WTC11 (cell line): ENCODE measurements at regions not wholly inside any gene's neighbourhood (a gene's known extent, or its start where the extent isn't known, plus 50 kb on each side); places are given as distances from the start of the nearest gene placed in this dataset.

Experiments
- ATAC-seq: fragments of 200-7000 bp; cut with Tn5 transposase; 2 replicates; pipeline ENCODE4 v1.10.0; 2021; ENCODE audit warnings: mild to moderate bottlenecking, moderate library complexity
- CTCF ChIA-PET: fragments of 300-600 bp; sonication (Branson Sonifier 250); formaldehyde crosslinking; loops from one replicate; lab custom pipeline; 2021; ENCODE audit warnings: antibody characterized with exemption; lab: Charles Lee
- POLR2A ChIA-PET: fragments of 350-600 bp; sonication (Branson Sonifier 250); formaldehyde crosslinking; loops from one replicate; lab custom pipeline; 2021; ENCODE audit warnings: antibody characterized with exemption; lab: Charles Lee
- DNase-seq: peaks from one replicate; pipeline ENCODE4 v3.0.0; 2021; ENCODE audit warnings: low spot score
- H3K27ac Mint-ChIP-seq: 2 replicates; pipeline ENCODE4 v1.8.0; 2021; ENCODE audit warnings: mixed read lengths
- H3K27me3 Mint-ChIP-seq: 2 replicates; pipeline ENCODE4 v1.8.0; 2021; ENCODE audit warnings: low read depth, mild to moderate bottlenecking, moderate library complexity, mixed read lengths
- H3K36me3 Mint-ChIP-seq: 2 replicates; pipeline ENCODE4 v1.8.0; 2021; ENCODE audit warnings: mixed read lengths
- H3K4me1 Mint-ChIP-seq: 2 replicates; pipeline ENCODE4 v1.8.0; 2022; ENCODE audit warnings: mixed read lengths
- H3K4me3 Mint-ChIP-seq: 2 replicates; pipeline ENCODE4 v1.8.0; 2021; ENCODE audit warnings: mild to moderate bottlenecking, moderate library complexity, mixed read lengths
- H3K9me3 Mint-ChIP-seq: 2 replicates; pipeline ENCODE4 v1.8.0; 2021; ENCODE audit warnings: mixed read lengths
- CTCF ChIP-seq: fragments of 200-600 bp; IDR thresholded peaks from 2 replicates; pipeline ENCODE4 v1.8.0; 2022; ENCODE audit warnings: antibody characterized with exemption
- FOXJ3 ChIP-seq: sonication (generic); formaldehyde crosslinking; IDR thresholded peaks from 2 replicates; pipeline ENCODE4 v1.9.0; 2021; ENCODE audit warnings: missing genetic modification reagents, mild to moderate bottlenecking, borderline replicate concordance
- GABPB1 ChIP-seq: sonication (generic); formaldehyde crosslinking; IDR thresholded peaks from 2 replicates; pipeline ENCODE4 v1.8.1; 2023; ENCODE audit warnings: mild to moderate bottlenecking, missing genetic modification reagents
- GRHL2 ChIP-seq: fragments of 250-450 bp; sonication (Bioruptor Pico); IDR thresholded peaks from 2 replicates; pipeline ENCODE4 v1.8.0; 2022; ENCODE audit warnings: mild to moderate bottlenecking, moderate library complexity; ENCODE audit not compliant: insufficient replicate concordance, severe bottlenecking
- GTF2I ChIP-seq: fragments of 250-450 bp; sonication (Bioruptor Pico); conservative IDR thresholded peaks from 2 replicates; pipeline ENCODE4 v1.4.0; 2021; ENCODE audit warnings: mild to moderate bottlenecking
- KAT7 ChIP-seq: sonication (generic); formaldehyde crosslinking; IDR thresholded peaks from 2 replicates; pipeline ENCODE4 v1.8.1; 2023; ENCODE audit warnings: missing genetic modification reagents, mild to moderate bottlenecking, borderline replicate concordance
- MYBL2 ChIP-seq: sonication (generic); formaldehyde crosslinking; IDR thresholded peaks from 2 replicates; pipeline ENCODE4 v1.8.1; 2023; ENCODE audit warnings: mild to moderate bottlenecking, moderate library complexity, missing genetic modification reagents
- OVOL2 ChIP-seq: fragments of 250-450 bp; sonication (Bioruptor Pico); IDR thresholded peaks from 2 replicates; pipeline ENCODE4 v1.9.0; 2021; ENCODE audit warnings: mild to moderate bottlenecking, borderline replicate concordance
- RORB ChIP-seq: fragments of 250-450 bp; sonication (Bioruptor Pico); IDR thresholded peaks from 2 replicates; pipeline ENCODE4 v1.9.0; 2021; ENCODE audit warnings: mild to moderate bottlenecking
- TEAD4 ChIP-seq: sonication (generic); formaldehyde crosslinking; IDR thresholded peaks from 2 replicates; pipeline ENCODE4 v1.8.0; 2022; ENCODE audit warnings: mild to moderate bottlenecking, missing genetic modification reagents
- TP53 ChIP-seq: sonication (generic); formaldehyde crosslinking; IDR thresholded peaks from 2 replicates; pipeline ENCODE4 v1.8.1; 2023; ENCODE audit warnings: mild to moderate bottlenecking, missing genetic modification reagents
- ZNF263 ChIP-seq: sonication (generic); formaldehyde crosslinking; IDR thresholded peaks from 2 replicates; pipeline ENCODE4 v1.8.1; 2022; ENCODE audit warnings: low read depth, mild to moderate bottlenecking, moderate library complexity, missing genetic modification reagents
- ZNF396 ChIP-seq: fragments of 250-450 bp; sonication (Bioruptor Pico); IDR thresholded peaks from 2 replicates; pipeline ENCODE4 v1.8.0; 2021; ENCODE audit warnings: mild to moderate bottlenecking, moderate library complexity, borderline replicate concordance
- TF ChIP-seq, protein P1 (sequence below): sonication (generic); formaldehyde crosslinking; IDR thresholded peaks from 2 replicates; pipeline ENCODE4 v1.8.0; 2022; ENCODE audit warnings: mild to moderate bottlenecking, missing genetic modification reagents
- TF ChIP-seq, protein P2 (sequence below): sonication (generic); formaldehyde crosslinking; conservative IDR thresholded peaks from 2 replicates; pipeline ENCODE4 v1.8.1; 2023; ENCODE audit warnings: mild to moderate bottlenecking, low read depth, missing genetic modification reagents, moderate library complexity

GRCh38 chr2:64249426-64249825 is 105.2 kb upstream of the PELI1 start:
- TF ChIP-seq, protein P1, sequence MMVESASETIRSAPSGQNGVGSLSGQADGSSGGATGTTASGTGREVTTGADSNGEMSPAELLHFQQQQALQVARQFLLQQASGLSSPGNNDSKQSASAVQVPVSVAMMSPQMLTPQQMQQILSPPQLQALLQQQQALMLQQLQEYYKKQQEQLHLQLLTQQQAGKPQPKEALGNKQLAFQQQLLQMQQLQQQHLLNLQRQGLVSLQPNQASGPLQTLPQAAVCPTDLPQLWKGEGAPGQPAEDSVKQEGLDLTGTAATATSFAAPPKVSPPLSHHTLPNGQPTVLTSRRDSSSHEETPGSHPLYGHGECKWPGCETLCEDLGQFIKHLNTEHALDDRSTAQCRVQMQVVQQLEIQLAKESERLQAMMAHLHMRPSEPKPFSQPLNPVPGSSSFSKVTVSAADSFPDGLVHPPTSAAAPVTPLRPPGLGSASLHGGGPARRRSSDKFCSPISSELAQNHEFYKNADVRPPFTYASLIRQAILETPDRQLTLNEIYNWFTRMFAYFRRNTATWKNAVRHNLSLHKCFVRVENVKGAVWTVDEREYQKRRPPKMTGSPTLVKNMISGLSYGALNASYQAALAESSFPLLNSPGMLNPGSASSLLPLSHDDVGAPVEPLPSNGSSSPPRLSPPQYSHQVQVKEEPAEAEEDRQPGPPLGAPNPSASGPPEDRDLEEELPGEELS (CRISPR knock-in tag): no peak
- no peak for TF ChIP-seq KAT7
- TF ChIP-seq ZNF263 (CRISPR knock-in tag): no peak
- no peak for TF ChIP-seq ZNF396 (CRISPR knock-in tag)
- TF ChIP-seq CTCF: no peak
- no peak for TF ChIP-seq OVOL2 (CRISPR knock-in tag)
- no peak for TF ChIP-seq TEAD4 (CRISPR knock-in tag)
- no peak for TF ChIP-seq GRHL2
- TF ChIP-seq RORB (CRISPR knock-in tag): no peak
- TF ChIP-seq FOXJ3: no peak
- TF ChIP-seq TP53 (CRISPR knock-in tag): no peak
- TF ChIP-seq GABPB1 (CRISPR knock-in tag): no peak
- TF ChIP-seq, protein P2, sequence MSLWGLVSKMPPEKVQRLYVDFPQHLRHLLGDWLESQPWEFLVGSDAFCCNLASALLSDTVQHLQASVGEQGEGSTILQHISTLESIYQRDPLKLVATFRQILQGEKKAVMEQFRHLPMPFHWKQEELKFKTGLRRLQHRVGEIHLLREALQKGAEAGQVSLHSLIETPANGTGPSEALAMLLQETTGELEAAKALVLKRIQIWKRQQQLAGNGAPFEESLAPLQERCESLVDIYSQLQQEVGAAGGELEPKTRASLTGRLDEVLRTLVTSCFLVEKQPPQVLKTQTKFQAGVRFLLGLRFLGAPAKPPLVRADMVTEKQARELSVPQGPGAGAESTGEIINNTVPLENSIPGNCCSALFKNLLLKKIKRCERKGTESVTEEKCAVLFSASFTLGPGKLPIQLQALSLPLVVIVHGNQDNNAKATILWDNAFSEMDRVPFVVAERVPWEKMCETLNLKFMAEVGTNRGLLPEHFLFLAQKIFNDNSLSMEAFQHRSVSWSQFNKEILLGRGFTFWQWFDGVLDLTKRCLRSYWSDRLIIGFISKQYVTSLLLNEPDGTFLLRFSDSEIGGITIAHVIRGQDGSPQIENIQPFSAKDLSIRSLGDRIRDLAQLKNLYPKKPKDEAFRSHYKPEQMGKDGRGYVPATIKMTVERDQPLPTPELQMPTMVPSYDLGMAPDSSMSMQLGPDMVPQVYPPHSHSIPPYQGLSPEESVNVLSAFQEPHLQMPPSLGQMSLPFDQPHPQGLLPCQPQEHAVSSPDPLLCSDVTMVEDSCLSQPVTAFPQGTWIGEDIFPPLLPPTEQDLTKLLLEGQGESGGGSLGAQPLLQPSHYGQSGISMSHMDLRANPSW (CRISPR knock-in tag): no peak
- TF ChIP-seq MYBL2 (CRISPR knock-in tag): no peak
- TF ChIP-seq GTF2I (CRISPR knock-in tag): no peak
- Mint-ChIP-seq H3K4me1 (peaks cover 75% of the 10 kb centered on the region), H3K36me3 (peaks cover 32% of the 10 kb centered on the region), H3K27me3 (no peaks in the 10 kb centered on the region), H3K27ac (peak overlapping the region; percentile 93; the same call in 1 of the 2 replicates), H3K4me3 (no peak overlapping the region), H3K9me3 (peaks cover 4% of the 10 kb centered on the region)
- ChIA-PET POLR2A (no interaction called here), CTCF (no interaction called here)
- ATAC-seq: no peak
- no peak for DNase-seq

DNA sequence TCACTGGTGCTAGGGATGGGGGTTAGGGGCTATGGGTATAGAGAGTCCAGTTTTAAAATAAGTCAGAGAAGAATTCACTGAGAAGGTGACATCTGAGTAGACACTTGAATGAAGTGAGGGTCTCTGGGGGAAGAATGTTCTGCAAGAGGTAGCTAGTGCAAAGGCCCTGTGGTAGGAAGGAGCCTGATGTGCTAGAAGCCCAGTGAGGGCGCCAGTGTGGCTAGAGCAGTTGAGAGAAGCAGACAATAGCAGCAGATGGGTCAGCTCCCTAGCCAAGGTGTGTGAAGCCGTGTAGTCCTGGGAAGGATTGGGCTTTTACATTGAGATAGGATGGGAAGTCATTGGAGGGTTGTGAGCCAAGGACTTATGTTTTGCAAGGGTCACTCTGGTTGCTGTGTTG is 105.8 kb upstream of the PELI1 start:
- CTCF ChIA-PET: interaction anchor here (0.6 to 2.4 kb wide), 4 partner anchors 22 to 200 kb away, joined by 3 to 10 read pairs (median 4); no protein-coding TSS in a partner anchor
- Mint-ChIP-seq H3K27ac (peak overlapping the region; percentile 93), H3K9me3 (peaks cover 4% of the 10 kb centered on the region), H3K4me1 (peaks cover 69% of the 10 kb centered on the region), H3K4me3 (no peak overlapping the region), H3K36me3 (peaks cover 34% of the 10 kb centered on the region), H3K27me3 (no peaks in the 10 kb centered on the region)
- no peak for DNase-seq
- no peak for ATAC-seq
- POLR2A ChIA-PET: interaction anchor here (1.0 to 1.3 kb wide), 2 partner anchors 19 to 23 kb away, joined by 3 to 4 read pairs; no protein-coding TSS in a partner anchor
- peak; percentile 78 for TF ChIP-seq GTF2I (CRISPR knock-in tag)
- TF ChIP-seq, protein P2 (CRISPR knock-in tag): no peak
